Erythroblast (primary cell): ENCODE measurements at regions not wholly inside any gene's neighbourhood (a gene's known extent, or its start where the extent isn't known, plus 50 kb on each side); places are given as distances from the start of the nearest gene placed in this dataset.

Experiments
- GATA1 ChIP-seq: IDR thresholded peaks from 2 replicates; pipeline ENCODE4 v1.6.1; 2011; ENCODE audit warnings: low read depth, mild to moderate bottlenecking, control low read depth, low read length, moderate library complexity
- POLR2A ChIP-seq: IDR thresholded peaks from 2 replicates; pipeline ENCODE4 v1.6.1; 2011; ENCODE audit warnings: mild to moderate bottlenecking, low read length

DNA sequence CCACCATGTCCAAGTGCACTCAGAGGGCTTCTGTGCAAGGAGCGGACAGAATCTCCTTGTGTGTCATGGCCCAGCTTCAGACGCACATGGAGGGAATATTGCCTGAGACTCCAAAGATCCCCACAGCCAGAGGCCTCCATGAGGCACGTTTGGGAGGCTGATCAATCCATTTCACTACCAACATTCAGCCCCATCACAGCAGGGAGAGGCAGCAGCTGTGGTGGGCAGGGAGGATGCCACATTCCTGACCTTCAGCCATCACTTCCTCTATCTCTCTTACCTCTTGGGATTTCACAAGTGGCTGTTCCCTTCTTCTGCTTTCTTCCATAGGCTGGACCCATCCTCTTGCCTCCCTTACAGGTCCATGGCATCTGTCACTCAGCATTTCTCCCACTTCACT, 82.4 kb upstream of the MBNL2 start:
- no peak for TF ChIP-seq POLR2A
- TF ChIP-seq GATA1: no peak
